Stomach smooth muscle (tissue), 2 donors: ENCODE measurements at regions not wholly inside any gene's neighbourhood (a gene's known extent, or its start where the extent isn't known, plus 50 kb on each side); places are given as distances from the start of the nearest gene placed in this dataset.
"Not testable (repeated sequence)": the region's sequence is repeated elsewhere in the genome, so short reads cannot be mapped to it uniquely, and the experiment has no call there.

Source experiments
- H3K27ac ChIP-seq: one replicate; pipeline ENCODE4 v1.7.0; 2013; ENCODE audit warnings: mild to moderate bottlenecking, low read length, inconsistent platforms
- H3K27me3 ChIP-seq, 2 donors: one replicate each; pipeline ENCODE4 v1.7.0; 2013; ENCODE audit warnings: low read length in 2 of 2; ENCODE audit not compliant: insufficient read depth in 2 of 2, control insufficient read depth in 1 of 2
- H3K36me3 ChIP-seq, 2 donors: one replicate each; pipeline ENCODE4 v1.7.0; 2013; ENCODE audit warnings: low read length in 2 of 2; ENCODE audit not compliant: control insufficient read depth in 2 of 2, insufficient read depth in 2 of 2
- H3K4me1 ChIP-seq: one replicate; pipeline ENCODE4 v1.7.0; 2013; ENCODE audit warnings: low read length; ENCODE audit not compliant: control insufficient read depth, insufficient read depth
- H3K4me3 ChIP-seq, 2 donors: one replicate each; pipeline ENCODE4 v1.7.0; 2013; ENCODE audit warnings: low read length in 2 of 2
- H3K9ac ChIP-seq, 2 donors: one replicate each; pipeline ENCODE4 v1.7.0; 2013; ENCODE audit warnings: low read length in 2 of 2, mild to moderate bottlenecking in 1 of 2
- H3K9me3 ChIP-seq, 2 donors: one replicate each; pipeline ENCODE4 v1.7.0; 2013; ENCODE audit warnings: low read length in 2 of 2; ENCODE audit not compliant: control insufficient read depth in 2 of 2
- donor health status: healthy.
- donor health status: Pancreatic carcinoma.

DNA sequence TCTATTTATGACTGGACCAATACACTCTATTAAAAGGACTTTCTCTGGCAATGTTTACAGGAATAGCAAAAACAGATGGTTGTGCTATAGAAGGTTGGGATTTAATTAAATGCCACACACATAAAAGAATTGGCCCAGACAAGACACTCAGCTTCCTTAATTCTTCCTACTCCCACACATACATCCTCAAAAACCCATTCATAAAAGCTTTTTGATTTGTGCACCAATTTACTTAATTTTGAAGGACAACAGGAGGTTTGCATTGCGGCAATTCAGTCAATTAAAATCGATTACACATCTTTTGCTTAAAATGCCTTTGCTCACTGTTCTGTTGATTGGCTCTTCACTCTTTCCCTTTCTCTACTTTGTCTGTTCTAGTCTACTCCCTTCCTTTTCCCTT lies 317.1 kb downstream of the CBLL2 start:
- Histone ChIP-seq H3K9me3 (no peaks in the 10 kb centered on the region), H3K36me3 (no peaks in the 10 kb centered on the region)

DNA sequence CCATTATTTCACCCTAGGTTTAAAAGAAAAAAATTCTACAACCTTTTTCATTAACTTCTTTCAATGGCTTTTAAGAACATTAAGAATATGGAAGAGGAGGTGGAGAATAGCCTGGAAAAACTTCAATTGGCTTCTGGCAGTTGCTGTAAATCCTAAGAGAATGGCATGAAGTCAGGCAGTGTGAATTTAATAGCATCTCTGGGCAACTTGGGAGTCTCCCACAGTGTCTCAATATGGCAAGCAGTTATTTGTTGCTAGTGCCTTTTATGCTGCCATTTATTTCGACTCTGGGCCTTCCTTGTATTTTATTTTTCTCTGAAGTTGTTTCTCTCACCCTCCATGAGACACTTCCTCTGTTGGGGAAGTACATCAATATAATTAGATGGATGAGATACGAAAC lies 322.1 kb downstream of the CBLL2 start:
- Histone ChIP-seq H3K27ac (no peak overlapping the region), H3K9me3 (no peaks in the 10 kb centered on the region), H3K4me3 (no peak overlapping the region), H3K36me3 (no peaks in the 10 kb centered on the region), H3K9ac (no peak overlapping the region), H3K27me3 (no peaks in the 10 kb centered on the region), H3K4me1 (no peaks in the 10 kb centered on the region)

More for the DNA sequence above, 317.1 kb downstream of the CBLL2 start:
- H3K27ac ChIP-seq, result no peak overlapping the region
- no peak overlapping the region for H3K4me3 ChIP-seq
- no peaks in the 10 kb centered on the region for H3K27me3 ChIP-seq
- no peaks in the 10 kb centered on the region for H3K4me1 ChIP-seq
- H3K9ac ChIP-seq, result no peak overlapping the region

DNA sequence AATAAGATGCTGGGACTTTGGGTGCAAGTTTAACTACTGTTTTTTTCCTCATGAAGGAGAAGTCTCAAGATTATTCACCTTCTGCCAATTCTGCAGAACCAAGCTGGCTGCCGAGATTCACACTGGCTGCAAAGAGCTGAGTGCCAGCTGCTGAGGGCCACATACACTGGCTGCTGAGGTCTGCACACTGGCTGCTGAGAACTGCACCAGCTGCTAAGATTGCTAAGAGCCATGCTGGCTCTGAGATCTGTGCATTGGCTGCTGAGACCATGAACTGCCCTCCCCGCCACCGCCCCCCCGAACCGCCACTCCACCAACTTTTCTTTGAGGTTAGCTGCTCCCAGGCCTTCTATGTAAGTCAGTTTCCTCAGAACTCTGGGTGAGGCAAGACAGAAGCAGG lies 330.3 kb downstream of the CBLL2 start:
- Histone ChIP-seq H3K4me1 (no peaks in the 10 kb centered on the region), H3K36me3 (no peaks in the 10 kb centered on the region), H3K27ac (no peak overlapping the region), H3K9me3 (no peaks in the 10 kb centered on the region), H3K9ac (no peak overlapping the region), H3K4me3 (no peak overlapping the region), H3K27me3 (no peaks in the 10 kb centered on the region)

DNA sequence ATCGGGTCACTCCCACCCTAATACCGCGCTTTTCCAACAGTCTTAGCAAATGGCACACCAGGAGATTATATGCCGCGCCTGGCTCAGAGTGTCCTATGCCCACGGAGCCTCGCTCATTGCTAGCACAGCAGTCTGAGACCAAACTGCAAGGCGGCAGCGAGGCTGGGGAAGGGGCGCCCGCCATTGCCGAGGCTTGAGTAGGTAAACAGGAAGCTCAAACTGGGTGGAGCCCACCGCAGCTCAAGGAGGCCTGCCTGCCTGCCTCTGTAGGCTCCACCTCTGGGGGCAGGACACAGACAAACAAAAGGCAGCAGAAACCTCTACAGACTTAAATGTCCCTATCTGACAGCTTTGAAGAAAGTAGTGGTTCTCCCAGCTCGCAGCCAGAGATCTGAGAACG lies 336.7 kb downstream of the CBLL2 start:
- H3K4me1 ChIP-seq, H3K36me3 ChIP-seq, H3K4me3 ChIP-seq, H3K9me3 ChIP-seq, H3K9ac ChIP-seq, H3K27me3 ChIP-seq, H3K27ac ChIP-seq: not testable (repeated sequence)

DNA sequence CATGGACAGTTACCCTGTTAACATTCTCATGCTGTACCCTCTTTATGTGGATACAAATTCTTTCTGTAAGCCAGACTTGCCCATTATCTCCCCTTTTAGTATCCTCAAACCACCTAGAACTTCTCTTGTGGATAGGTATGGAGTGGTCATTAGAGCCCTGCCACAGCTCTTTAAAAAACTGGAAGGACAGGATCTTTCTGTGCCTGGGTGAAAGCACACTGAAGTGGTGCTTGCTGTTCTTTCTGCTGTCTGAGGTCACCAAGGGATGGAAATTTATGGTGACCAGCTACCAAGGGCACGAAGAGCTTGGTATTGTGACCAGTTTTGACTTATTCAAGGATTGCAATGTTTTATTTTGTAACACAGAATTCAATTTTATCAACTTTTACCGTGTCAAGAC lies 344.2 kb downstream of the CBLL2 start:
- no peak overlapping the region for H3K9ac ChIP-seq
- no peak overlapping the region for H3K27ac ChIP-seq
- no peak overlapping the region for H3K4me3 ChIP-seq
- no peaks in the 10 kb centered on the region for H3K36me3 ChIP-seq
- no peaks in the 10 kb centered on the region for H3K27me3 ChIP-seq
- H3K4me1 ChIP-seq, result no peaks in the 10 kb centered on the region
- no peaks in the 10 kb centered on the region for H3K9me3 ChIP-seq

DNA sequence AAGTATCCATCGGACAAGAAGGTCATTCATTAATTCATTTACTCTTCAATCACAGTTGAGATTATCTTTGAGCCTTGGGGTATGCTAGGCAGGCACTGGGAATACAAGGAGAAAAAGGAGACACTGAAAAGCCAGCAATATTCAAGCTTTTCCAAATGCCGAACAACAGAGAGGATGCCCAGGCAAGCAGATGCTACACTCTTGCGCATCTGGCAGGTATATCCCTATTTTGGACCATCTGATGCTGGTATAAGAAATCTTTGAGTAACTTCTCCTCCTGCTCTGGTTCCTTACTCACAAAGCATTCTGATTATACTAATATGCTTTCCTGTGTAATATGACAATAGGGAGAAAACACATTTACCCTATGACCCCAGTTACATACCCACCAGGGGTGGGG lies 354.9 kb downstream of the CBLL2 start:
- Histone ChIP-seq H3K27ac (no peak overlapping the region), H3K9ac (no peak overlapping the region), H3K27me3 (no peaks in the 10 kb centered on the region), H3K4me1 (no peaks in the 10 kb centered on the region), H3K4me3 (no peak overlapping the region), H3K36me3 (no peaks in the 10 kb centered on the region), H3K9me3 (no peaks in the 10 kb centered on the region)

DNA sequence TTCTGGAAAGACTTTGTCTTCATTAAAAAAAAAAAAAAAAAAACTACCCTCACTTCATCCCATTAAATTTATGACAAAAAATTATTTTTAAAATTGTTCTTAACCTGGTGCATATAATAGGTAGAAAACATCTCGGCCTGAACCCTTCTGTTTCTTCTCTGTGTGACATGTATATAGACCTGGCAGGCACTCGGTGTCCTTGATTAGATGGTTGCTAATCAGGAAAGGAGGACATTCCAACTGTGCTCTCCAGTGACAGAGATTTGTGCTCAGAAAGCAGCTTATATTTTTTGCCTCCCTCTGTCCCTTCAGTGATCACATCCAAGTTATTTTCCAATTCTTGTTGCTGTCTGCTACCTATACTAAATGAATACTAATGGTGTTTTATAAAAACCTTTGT lies 355.6 kb downstream of the CBLL2 start:
- H3K36me3 ChIP-seq, result no peaks in the 10 kb centered on the region
- no peaks in the 10 kb centered on the region for H3K9me3 ChIP-seq
- no peak overlapping the region for H3K27ac ChIP-seq
- no peaks in the 10 kb centered on the region for H3K4me1 ChIP-seq
- H3K4me3 ChIP-seq, result no peak overlapping the region
- H3K9ac ChIP-seq, result no peak overlapping the region
- no peaks in the 10 kb centered on the region for H3K27me3 ChIP-seq

DNA sequence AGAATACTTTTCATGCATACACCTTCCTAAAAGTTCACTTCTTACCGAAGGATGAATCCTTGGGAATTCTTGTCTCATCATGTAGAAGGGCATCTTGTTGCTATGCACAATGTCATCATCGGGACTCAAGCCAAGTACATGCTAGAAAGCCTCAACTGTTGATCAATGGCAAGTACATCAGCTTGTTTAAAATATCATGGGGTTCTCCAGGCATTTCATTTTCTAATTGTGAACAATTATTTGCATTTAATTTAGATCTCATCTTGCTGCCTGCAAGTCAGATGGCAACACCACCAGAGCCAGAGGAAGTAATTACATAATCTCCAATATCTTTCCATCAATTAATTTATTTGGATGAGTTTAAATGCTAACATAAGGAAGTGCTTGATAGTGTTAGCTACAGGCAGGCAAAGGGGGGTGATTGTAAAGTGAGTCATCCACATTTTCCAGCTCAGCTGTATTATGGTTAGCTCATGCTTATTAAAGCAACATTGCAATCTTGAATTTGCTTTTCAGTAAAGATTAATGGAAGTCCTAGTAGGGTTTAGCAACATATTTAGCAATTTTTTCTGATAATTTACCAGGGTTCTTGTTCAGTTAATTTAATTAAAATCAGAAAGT lies 356.5 kb downstream of the CBLL2 start:
- H3K9ac ChIP-seq, result no peak overlapping the region
- no peaks in the 10 kb centered on the region for H3K9me3 ChIP-seq
- H3K27ac ChIP-seq, result no peak overlapping the region
- H3K36me3 ChIP-seq, result no peaks in the 10 kb centered on the region
- no peak overlapping the region for H3K4me3 ChIP-seq
- H3K4me1 ChIP-seq, result no peaks in the 10 kb centered on the region
- H3K27me3 ChIP-seq, result no peaks in the 10 kb centered on the region

DNA sequence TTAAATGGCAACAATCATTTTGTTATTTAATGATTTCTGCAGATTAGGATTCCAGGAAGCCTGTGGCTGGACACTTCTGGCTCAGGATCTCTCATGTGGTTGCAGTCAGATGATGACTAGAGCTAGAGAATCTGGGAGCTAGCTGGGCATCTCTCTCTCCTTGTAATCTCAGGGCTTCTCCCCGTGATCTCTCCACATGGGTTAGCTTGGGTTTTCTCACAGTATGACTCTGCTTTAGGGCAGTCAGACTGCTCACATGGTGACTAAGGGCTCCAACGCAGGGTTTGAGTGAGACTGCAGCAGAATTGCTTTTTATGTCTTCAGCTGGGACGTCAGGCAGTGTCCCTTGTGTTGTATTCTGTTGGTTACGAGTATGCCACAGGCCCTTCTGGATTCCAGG lies 361.4 kb downstream of the CBLL2 start:
- H3K27ac ChIP-seq, result no peak overlapping the region
- H3K27me3 ChIP-seq, result no peaks in the 10 kb centered on the region
- H3K9me3 ChIP-seq, result peaks cover 0 to 2% of the 10 kb centered on the region in 2 donors
- H3K36me3 ChIP-seq, result no peaks in the 10 kb centered on the region
- no peak overlapping the region for H3K9ac ChIP-seq
- H3K4me1 ChIP-seq, result no peaks in the 10 kb centered on the region
- no peak overlapping the region for H3K4me3 ChIP-seq

DNA sequence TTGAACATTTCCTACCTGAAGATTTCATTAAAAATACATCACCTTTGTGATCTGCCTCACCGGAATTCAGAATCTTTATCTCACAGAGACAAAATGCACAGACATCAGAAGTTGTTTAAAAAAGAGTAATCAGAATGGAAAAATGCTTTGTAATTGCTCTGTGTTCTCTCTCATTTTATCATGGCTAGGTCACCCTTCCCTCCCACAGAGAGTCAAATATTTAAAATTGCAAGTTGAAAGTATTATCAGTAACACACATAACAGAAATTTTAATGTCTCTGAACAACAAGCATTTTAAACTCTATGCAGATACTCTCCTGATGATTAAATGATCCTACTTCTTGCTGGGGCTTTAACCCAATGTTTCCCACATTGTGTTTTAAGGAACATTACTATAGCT lies 362.0 kb downstream of the CBLL2 start:
- Histone ChIP-seq H3K9ac (no peak overlapping the region), H3K4me3 (no peak overlapping the region), H3K27me3 (no peaks in the 10 kb centered on the region), H3K4me1 (no peaks in the 10 kb centered on the region), H3K36me3 (no peaks in the 10 kb centered on the region), H3K9me3 (peaks cover 0 to 2% of the 10 kb centered on the region in 2 donors), H3K27ac (no peak overlapping the region)

DNA sequence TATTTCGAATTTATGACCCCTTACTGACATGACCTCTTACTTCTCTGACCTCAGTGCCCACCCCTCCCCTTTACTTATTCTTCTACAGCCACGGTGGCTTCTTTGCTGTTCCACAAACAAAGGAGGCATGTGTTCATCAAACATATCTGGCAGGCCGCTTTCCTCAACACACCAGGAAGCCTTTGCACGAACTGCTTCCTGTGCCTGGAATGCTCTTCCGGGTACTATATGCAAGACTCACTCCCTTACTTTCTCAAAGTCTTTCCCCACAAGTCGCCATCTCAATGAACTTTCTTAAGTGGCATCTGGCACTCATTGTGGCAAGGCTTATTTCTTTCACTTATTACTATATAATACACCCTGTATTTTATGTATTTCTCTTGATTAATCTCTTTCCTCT lies 351.5 kb upstream of the DDX53 start:
- H3K4me3 ChIP-seq, result no peak overlapping the region
- H3K9ac ChIP-seq, result no peak overlapping the region
- H3K9me3 ChIP-seq, result no peaks in the 10 kb centered on the region
- no peak overlapping the region for H3K27ac ChIP-seq
- H3K4me1 ChIP-seq, result peaks cover 3% of the 10 kb centered on the region
- H3K27me3 ChIP-seq, result no peaks in the 10 kb centered on the region
- H3K36me3 ChIP-seq, result no peaks in the 10 kb centered on the region
